Keratinocyte (primary cell): ENCODE measurements at regions not wholly inside any gene's neighbourhood (a gene's known extent, or its start where the extent isn't known, plus 50 kb on each side); places are given as distances from the start of the nearest gene placed in this dataset.

Source experiments
- DNase-seq: peaks from one replicate; pipeline ENCODE4 v3.0.0-alpha.2; 2011; ENCODE audit warnings: low read depth, missing footprints, low spot score
- FAIRE-seq: peaks from 2 replicates; lab custom pipeline; 2011; peaks lifted over from hg19 to GRCh38; lab: Jason Lieb, UNC
- H2AFZ ChIP-seq: 2 replicates; pipeline ENCODE4 v1.6.0; 2012; ENCODE audit warnings: low read length, control low read depth, inconsistent platforms; ENCODE audit not compliant: control insufficient read depth
- H3K27ac ChIP-seq: 2 replicates; pipeline ENCODE4 v1.5.1; 2011; ENCODE audit warnings: low read length; ENCODE audit not compliant: control insufficient read depth, insufficient read depth
- H3K27me3 ChIP-seq: 3 replicates; pipeline ENCODE4 v1.6.0; 2011; ENCODE audit warnings: low read length; ENCODE audit not compliant: control insufficient read depth, insufficient read depth; ENCODE audit errors: extremely low read depth
- H3K36me3 ChIP-seq, 2 experiments: 2 replicates in 1 of 2; 3 replicates in 1 of 2; pipeline ENCODE4 v1.5.1; 2011; ENCODE audit warnings: low read length in 2 of 2, mild to moderate bottlenecking in 1 of 2; ENCODE audit not compliant: control insufficient read depth in 2 of 2, insufficient read depth in 2 of 2; ENCODE audit errors: extremely low read depth in 1 of 2
- H3K4me1 ChIP-seq: 3 replicates; pipeline ENCODE4 v1.5.1; 2011; ENCODE audit warnings: low read length; ENCODE audit not compliant: control insufficient read depth, insufficient read depth; ENCODE audit errors: extremely low read depth
- H3K4me2 ChIP-seq: 3 replicates; pipeline ENCODE4 v1.6.0; 2011; ENCODE audit warnings: low read depth, low read length; ENCODE audit not compliant: control insufficient read depth, insufficient read depth; ENCODE audit errors: extremely low read depth
- H3K4me3 ChIP-seq, 3 experiments: fragments of 200-600 bp in 1 of 3; sonication (generic) in 1 of 3; 2 replicates in 2 of 3; 3 replicates in 1 of 3; pipeline ENCODE4 v1.5.1; 2011 to 2016; ENCODE audit warnings: low read length in 3 of 3, mild to moderate bottlenecking in 3 of 3, control low read depth in 2 of 3, inconsistent platforms in 1 of 3, low read depth in 1 of 3, mixed read lengths in 1 of 3, mixed run types in 1 of 3, moderate library complexity in 1 of 3; ENCODE audit not compliant: control insufficient read depth in 2 of 3, insufficient read depth in 2 of 3; ENCODE audit errors: extremely low read depth in 1 of 3
- H3K79me2 ChIP-seq: 2 replicates; pipeline ENCODE4 v1.6.0; 2012; ENCODE audit warnings: low read length; ENCODE audit not compliant: control insufficient read depth, insufficient read depth
- H3K9ac ChIP-seq: 3 replicates; pipeline ENCODE4 v1.6.0; 2011; ENCODE audit warnings: low read length; ENCODE audit not compliant: control insufficient read depth, insufficient read depth; ENCODE audit errors: extremely low read depth
- H3K9me1 ChIP-seq: 3 replicates; pipeline ENCODE4 v1.6.0; 2011; ENCODE audit warnings: low read length; ENCODE audit not compliant: control insufficient read depth, insufficient read depth; ENCODE audit errors: extremely low read depth
- H3K9me3 ChIP-seq: 2 replicates; pipeline ENCODE4 v1.5.1; 2012; ENCODE audit warnings: low read depth, low read length; ENCODE audit not compliant: control insufficient read depth
- H4K20me1 ChIP-seq: 3 replicates; pipeline ENCODE4 v1.6.0; 2011; ENCODE audit warnings: low read length; ENCODE audit not compliant: control insufficient read depth, insufficient read depth; ENCODE audit errors: extremely low read depth
- EZH2 ChIP-seq: IDR thresholded peaks from one replicate; pipeline ENCODE4 v1.6.1; 2012; ENCODE audit warnings: inconsistent platforms, mild to moderate bottlenecking, low read length, moderate library complexity
- dilution Hi-C: fragments of 300-500 bp; cut with MboI; formaldehyde crosslinking; loops from one replicate; pipeline ENCODE4 v1.7.0; 2020; ENCODE audit warnings: low sequenced_read_pairs; ENCODE audit not compliant: extremely low pct_ligation_motif_present
- TF ChIP-seq, protein P1 (sequence below), 3 experiments: IDR thresholded peaks in 1 of 3; conservative IDR thresholded peaks in 1 of 3; optimal IDR thresholded peaks in 1 of 3; 2 replicates in 2 of 3; 3 replicates in 1 of 3; pipeline versions ENCODE3 to v1.5.1; 2011; ENCODE audit warnings: low read length in 3 of 3, mild to moderate bottlenecking in 3 of 3, moderate library complexity in 2 of 3, control low read depth in 1 of 3, inconsistent platforms in 1 of 3; ENCODE audit not compliant: insufficient read depth in 2 of 3; ENCODE audit errors: extremely low read depth in 1 of 3

DNA sequence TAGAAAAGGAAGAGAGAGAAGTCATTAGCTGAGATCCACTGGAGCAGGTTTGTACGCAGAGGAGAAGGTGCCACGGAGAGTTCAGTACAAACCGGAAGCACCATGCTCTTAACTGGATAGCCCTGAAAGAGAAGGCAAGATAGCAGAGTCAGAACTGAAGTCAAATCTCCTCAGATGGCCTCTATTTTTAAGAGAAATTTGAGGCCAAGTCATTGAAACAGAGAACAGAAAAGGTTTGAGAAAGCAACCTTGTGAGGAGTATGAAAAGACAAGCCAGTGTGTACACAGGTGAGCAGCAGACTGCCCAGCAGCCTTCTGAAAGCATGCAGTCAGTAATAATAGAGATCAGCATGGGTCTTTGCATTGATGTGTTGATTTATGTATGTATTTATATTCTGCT, 66.1 kb upstream of the SPRED1 start:
- H4K20me1 ChIP-seq, result no peaks in the 10 kb centered on the region
- no peak overlapping the region for H3K4me3 ChIP-seq
- H3K27ac ChIP-seq, result no peak overlapping the region
- H3K9me1 ChIP-seq, result no peaks in the 10 kb centered on the region
- no peak overlapping the region for H3K9ac ChIP-seq
- no peaks in the 10 kb centered on the region for H3K27me3 ChIP-seq
- H3K4me2 ChIP-seq, result no peak overlapping the region
- dilution Hi-C loops, result no loop called here
- H3K9me3 ChIP-seq, result no peaks in the 10 kb centered on the region
- no peak overlapping the region for H2AFZ ChIP-seq
- H3K36me3 ChIP-seq, result no peaks in the 10 kb centered on the region
- TF ChIP-seq EZH2, result no peak
- TF ChIP-seq, protein P1, sequence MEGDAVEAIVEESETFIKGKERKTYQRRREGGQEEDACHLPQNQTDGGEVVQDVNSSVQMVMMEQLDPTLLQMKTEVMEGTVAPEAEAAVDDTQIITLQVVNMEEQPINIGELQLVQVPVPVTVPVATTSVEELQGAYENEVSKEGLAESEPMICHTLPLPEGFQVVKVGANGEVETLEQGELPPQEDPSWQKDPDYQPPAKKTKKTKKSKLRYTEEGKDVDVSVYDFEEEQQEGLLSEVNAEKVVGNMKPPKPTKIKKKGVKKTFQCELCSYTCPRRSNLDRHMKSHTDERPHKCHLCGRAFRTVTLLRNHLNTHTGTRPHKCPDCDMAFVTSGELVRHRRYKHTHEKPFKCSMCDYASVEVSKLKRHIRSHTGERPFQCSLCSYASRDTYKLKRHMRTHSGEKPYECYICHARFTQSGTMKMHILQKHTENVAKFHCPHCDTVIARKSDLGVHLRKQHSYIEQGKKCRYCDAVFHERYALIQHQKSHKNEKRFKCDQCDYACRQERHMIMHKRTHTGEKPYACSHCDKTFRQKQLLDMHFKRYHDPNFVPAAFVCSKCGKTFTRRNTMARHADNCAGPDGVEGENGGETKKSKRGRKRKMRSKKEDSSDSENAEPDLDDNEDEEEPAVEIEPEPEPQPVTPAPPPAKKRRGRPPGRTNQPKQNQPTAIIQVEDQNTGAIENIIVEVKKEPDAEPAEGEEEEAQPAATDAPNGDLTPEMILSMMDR (optimal IDR thresholded peaks at IDR 0.05 in 1 of 3, IDR thresholded peaks at IDR 0.05 in 1 of 3, conservative IDR thresholded peaks at IDR 0.05 in 1 of 3; ENCODE audit: extremely low read depth in 1 of 3, insufficient read depth in 2 of 3, low read length in 3 of 3), result no peak
- no peaks in the 10 kb centered on the region for H3K4me1 ChIP-seq
- DNase-seq, result no peak
- H3K79me2 ChIP-seq, result no peaks in the 10 kb centered on the region
- FAIRE-seq, result no peak

DNA sequence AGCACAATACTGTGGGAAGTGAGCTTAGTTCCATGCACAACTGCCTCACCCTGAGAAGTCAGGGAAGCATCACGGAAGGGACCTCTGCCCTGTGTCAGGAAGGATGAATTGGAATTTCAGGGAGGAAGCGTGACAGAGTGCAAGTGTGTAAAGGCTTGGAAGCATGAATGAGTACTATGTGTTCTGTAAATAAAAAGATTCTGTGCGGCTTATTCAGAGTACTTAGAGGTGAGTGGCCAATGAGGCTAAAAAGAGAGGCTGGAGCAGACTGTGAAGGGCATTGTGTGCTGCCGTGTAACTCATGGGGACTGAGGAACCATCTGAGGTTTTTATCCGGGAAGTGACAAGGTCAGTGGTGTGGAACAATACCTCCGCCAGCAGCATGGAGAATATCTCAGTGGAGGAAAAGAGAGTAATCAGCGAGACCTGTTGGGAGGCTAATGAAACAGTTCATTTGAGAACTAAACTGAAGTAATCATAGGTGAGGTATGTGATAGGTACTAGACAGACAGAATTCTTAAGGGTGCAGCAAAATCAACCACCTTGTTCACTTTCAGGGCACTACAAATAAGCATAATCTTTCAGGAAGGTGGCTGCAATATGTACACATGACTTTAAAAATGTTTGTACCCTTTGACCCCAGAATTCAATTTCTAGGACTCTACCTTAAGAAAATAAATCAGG, 64.9 kb upstream of the SPRED1 start:
- no peak for TF ChIP-seq EZH2
- TF ChIP-seq, protein P1 (optimal IDR thresholded peaks at IDR 0.05 in 1 of 3, IDR thresholded peaks at IDR 0.05 in 1 of 3, conservative IDR thresholded peaks at IDR 0.05 in 1 of 3; ENCODE audit: extremely low read depth in 1 of 3, insufficient read depth in 2 of 3, low read length in 3 of 3), result no peak
- Histone ChIP-seq H3K27ac (no peak overlapping the region), H3K79me2 (no peaks in the 10 kb centered on the region), H2AFZ (no peak overlapping the region), H3K9me3 (no peaks in the 10 kb centered on the region), H3K4me1 (no peaks in the 10 kb centered on the region), H4K20me1 (no peaks in the 10 kb centered on the region), H3K4me2 (no peak overlapping the region), H3K9me1 (no peaks in the 10 kb centered on the region), H3K27me3 (no peaks in the 10 kb centered on the region), H3K4me3 (no peak overlapping the region), H3K9ac (no peak overlapping the region), H3K36me3 (no peaks in the 10 kb centered on the region)
- DNase-seq (no peak), FAIRE-seq (no peak)
- dilution Hi-C loops, result no loop called here
